BLaER1 (cell line): ENCODE measurements at regions not wholly inside any gene's neighbourhood (a gene's known extent, or its start where the extent isn't known, plus 50 kb on each side); places are given as distances from the start of the nearest gene placed in this dataset.
"Not testable (repeated sequence)": the region's sequence is repeated elsewhere in the genome, so short reads cannot be mapped to it uniquely, and the experiment has no call there.

Experiments used
- H3K27ac ChIP-seq: shearing (Covaris generic); formaldehyde crosslinking; 2 replicates; pipeline ENCODE4 v1.8.1; 2022
- H3K27me3 ChIP-seq: shearing (Covaris generic); formaldehyde crosslinking; 2 replicates; pipeline ENCODE4 v1.8.1; 2022
- H3K36me3 ChIP-seq: shearing (Covaris generic); formaldehyde crosslinking; 2 replicates; pipeline ENCODE4 v1.8.1; 2022
- H3K4me1 ChIP-seq: shearing (Covaris generic); formaldehyde crosslinking; 2 replicates; pipeline ENCODE4 v1.8.1; 2022
- H3K4me2 ChIP-seq: shearing (Covaris generic); formaldehyde crosslinking; 2 replicates; pipeline ENCODE4 v1.8.1; 2022
- H3K4me3 ChIP-seq: shearing (Covaris generic); formaldehyde crosslinking; 2 replicates; pipeline ENCODE4 v1.8.1; 2022
- H3K9ac ChIP-seq: shearing (Covaris generic); formaldehyde crosslinking; 2 replicates; pipeline ENCODE4 v1.8.1; 2022
- H3K9me3 ChIP-seq: shearing (Covaris generic); formaldehyde crosslinking; 2 replicates; pipeline ENCODE4 v1.8.1; 2022
- H4K20me1 ChIP-seq: shearing (Covaris generic); formaldehyde crosslinking; 2 replicates; pipeline ENCODE4 v1.8.1; 2022

GRCh38 chr2:87569689-87570397 is 178.0 kb upstream of the PLGLB2 start:
- not testable (repeated sequence) for H3K36me3 ChIP-seq, H3K27me3 ChIP-seq, H3K4me2 ChIP-seq, H3K9me3 ChIP-seq, H3K4me3 ChIP-seq, H3K9ac ChIP-seq, H3K4me1 ChIP-seq, H3K27ac ChIP-seq, H4K20me1 ChIP-seq

GRCh38 chr2:87571889-87572465 is 175.9 kb upstream of the PLGLB2 start:
- not testable (repeated sequence) for H3K4me3 ChIP-seq, H3K4me2 ChIP-seq, H3K4me1 ChIP-seq, H3K9me3 ChIP-seq, H3K36me3 ChIP-seq, H3K9ac ChIP-seq, H3K27me3 ChIP-seq, H3K27ac ChIP-seq, H4K20me1 ChIP-seq

GRCh38 chr2:87572906-87573305 is 175.0 kb upstream of the PLGLB2 start:
- not testable (repeated sequence) for H3K4me3 ChIP-seq, H3K27ac ChIP-seq, H3K4me2 ChIP-seq, H3K4me1 ChIP-seq, H3K9me3 ChIP-seq, H4K20me1 ChIP-seq, H3K9ac ChIP-seq, H3K27me3 ChIP-seq, H3K36me3 ChIP-seq

DNA sequence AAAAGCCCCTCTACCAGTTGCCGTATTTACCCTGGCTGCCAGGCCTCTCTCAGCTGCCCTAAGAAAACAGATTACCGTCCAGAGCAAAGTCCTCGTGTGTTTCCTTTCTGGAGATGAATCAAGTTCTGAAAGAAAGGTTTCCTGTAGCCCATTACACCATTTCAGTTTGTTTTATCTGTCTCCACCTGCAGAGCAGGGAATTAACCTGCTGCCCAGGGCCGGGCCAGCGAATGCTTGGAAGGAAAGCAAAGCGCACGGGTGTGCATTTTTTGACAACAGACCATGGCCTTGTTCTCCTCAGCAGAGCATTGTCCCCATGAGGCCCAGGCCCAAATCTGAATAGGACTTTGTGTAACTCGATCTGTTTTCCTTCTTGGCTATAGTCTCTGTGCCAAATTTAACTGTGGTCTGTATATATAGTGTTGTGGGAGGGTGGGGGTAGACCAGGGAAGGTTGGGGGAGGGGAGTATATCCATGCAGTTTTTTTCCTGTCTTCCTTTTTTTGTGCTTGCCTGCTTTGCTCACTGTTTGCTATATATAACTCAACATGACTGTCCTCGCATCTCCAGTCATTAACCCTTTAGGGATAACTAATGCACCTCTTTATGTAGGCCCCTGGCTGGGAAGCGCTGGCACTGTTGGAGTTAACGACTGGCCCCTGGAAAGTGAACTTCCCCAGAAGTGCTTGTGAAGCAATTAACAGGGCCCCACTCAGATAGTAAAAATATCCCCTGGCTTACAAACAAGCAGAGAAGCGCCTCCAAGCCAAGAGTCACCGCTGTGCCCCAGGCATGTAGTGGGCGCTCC is 174.3 kb upstream of the PLGLB2 start:
- not testable (repeated sequence) for H3K9me3 ChIP-seq, H4K20me1 ChIP-seq, H3K4me1 ChIP-seq, H3K27ac ChIP-seq, H3K36me3 ChIP-seq, H3K27me3 ChIP-seq, H3K4me2 ChIP-seq, H3K4me3 ChIP-seq, H3K9ac ChIP-seq

- not testable (repeated sequence) for H3K9ac ChIP-seq, H3K9me3 ChIP-seq
These were observed 173.4 kb upstream of the PLGLB2 start for GRCh38 chr2:87574193-87575119.

DNA sequence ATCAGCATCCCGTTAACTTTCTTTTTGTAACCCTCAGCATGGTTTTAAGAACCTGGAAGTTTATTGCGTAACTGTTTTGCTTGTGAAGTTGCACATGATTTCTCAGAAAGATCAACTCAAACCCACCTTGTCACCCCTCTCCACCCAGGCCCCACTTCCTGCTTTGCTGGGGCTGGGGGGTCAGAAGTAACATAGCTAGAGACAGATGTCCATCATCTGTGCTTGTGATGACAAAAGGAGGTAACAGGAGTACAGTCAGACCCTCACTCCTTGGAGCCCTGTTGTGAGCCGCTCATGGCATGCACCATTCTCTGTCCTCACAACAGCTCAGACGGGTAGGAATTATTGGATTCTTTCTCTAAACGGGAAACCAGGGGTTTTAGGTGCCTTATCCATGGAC is 172.7 kb upstream of the PLGLB2 start:
- not testable (repeated sequence) for H4K20me1 ChIP-seq, H3K4me2 ChIP-seq, H3K9me3 ChIP-seq, H3K27ac ChIP-seq, H3K9ac ChIP-seq, H3K4me1 ChIP-seq, H3K4me3 ChIP-seq, H3K27me3 ChIP-seq, H3K36me3 ChIP-seq

More at GRCh38 chr2:87574193-87575119, 173.4 kb upstream of the PLGLB2 start:
- H3K4me3 ChIP-seq, H4K20me1 ChIP-seq, H3K36me3 ChIP-seq, H3K27ac ChIP-seq, H3K4me1 ChIP-seq, H3K27me3 ChIP-seq, H3K4me2 ChIP-seq: not testable (repeated sequence)

DNA sequence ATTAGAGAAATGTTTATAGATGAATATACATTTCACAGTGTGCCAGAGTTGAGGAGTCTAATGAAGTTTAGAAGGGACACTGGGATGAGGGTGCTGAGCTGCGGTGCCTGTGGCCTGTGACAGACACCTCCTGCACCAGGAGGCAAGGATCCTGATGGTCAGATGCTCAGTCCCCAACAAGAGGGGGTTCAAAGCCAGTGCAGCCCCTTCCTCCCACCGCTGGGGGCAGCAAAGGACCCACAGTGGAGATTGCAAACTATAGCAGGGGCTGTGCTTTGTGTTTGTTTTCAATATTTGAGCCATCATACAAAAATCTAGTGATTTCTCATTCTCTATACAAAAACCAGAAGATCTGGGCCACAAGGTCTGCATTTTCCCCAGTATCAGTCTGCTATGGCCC is 170.5 kb upstream of the PLGLB2 start:
- not testable (repeated sequence) for H4K20me1 ChIP-seq, H3K4me2 ChIP-seq, H3K9me3 ChIP-seq, H3K27ac ChIP-seq, H3K9ac ChIP-seq, H3K27me3 ChIP-seq, H3K4me1 ChIP-seq, H3K4me3 ChIP-seq, H3K36me3 ChIP-seq

DNA sequence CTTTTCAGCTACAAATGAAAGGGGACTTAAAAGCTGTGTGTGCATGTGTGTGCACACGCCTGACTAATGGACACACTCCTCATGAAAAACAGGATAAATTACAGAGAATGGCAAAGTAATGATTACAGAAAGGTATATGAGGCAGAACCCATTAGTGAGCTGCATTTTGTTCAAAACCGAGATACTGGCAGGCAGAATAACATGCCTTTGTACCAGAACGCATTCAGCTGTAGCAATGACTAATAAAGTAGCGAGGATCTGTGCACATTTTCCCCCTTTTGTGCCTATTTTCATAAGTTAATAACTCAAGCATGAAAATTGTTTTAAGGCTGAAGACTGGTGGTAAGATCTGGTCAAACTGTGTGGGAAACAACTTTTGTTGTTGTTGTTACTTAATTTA is 165.7 kb upstream of the PLGLB2 start:
- not testable (repeated sequence) for H4K20me1 ChIP-seq, H3K4me2 ChIP-seq, H3K4me3 ChIP-seq, H3K4me1 ChIP-seq, H3K9ac ChIP-seq, H3K27me3 ChIP-seq, H3K27ac ChIP-seq, H3K36me3 ChIP-seq, H3K9me3 ChIP-seq

DNA sequence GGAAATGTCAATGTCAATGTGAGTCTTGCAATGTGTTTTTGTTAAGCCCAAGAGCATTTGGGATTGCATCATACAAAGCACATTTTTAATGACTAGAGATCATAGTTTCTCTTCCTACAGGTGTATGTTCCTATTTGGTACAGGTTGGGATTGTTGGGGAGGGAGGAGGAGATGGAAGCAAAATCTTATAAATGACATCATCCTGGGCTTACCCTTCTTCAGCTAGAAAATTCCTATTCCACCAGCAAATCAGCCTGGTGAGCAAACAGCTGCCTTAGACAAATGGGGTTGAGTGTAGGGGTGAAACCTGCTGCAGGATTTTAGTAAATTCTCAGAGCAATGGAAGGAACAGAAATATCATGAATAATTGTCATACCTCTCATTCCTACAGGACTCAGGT is 165.3 kb upstream of the PLGLB2 start:
- H3K9me3 ChIP-seq, H3K36me3 ChIP-seq, H3K4me2 ChIP-seq, H3K4me1 ChIP-seq, H3K27me3 ChIP-seq, H3K9ac ChIP-seq, H4K20me1 ChIP-seq, H3K27ac ChIP-seq, H3K4me3 ChIP-seq: not testable (repeated sequence)

GRCh38 chr2:87583370-87583769 is 164.5 kb upstream of the PLGLB2 start:
- H3K9ac ChIP-seq, H3K27ac ChIP-seq, H3K4me2 ChIP-seq, H4K20me1 ChIP-seq, H3K36me3 ChIP-seq, H3K27me3 ChIP-seq, H3K4me3 ChIP-seq, H3K9me3 ChIP-seq, H3K4me1 ChIP-seq: not testable (repeated sequence)

- H4K20me1 ChIP-seq, H3K4me2 ChIP-seq, H3K4me1 ChIP-seq, H3K9me3 ChIP-seq, H3K36me3 ChIP-seq, H3K9ac ChIP-seq, H3K27ac ChIP-seq, H3K4me3 ChIP-seq, H3K27me3 ChIP-seq: not testable (repeated sequence)
These were observed 164.1 kb upstream of the PLGLB2 start for GRCh38 chr2:87583803-87584202.

GRCh38 chr2:87584268-87584906 is 163.5 kb upstream of the PLGLB2 start:
- H3K4me2 ChIP-seq, H3K36me3 ChIP-seq, H3K27ac ChIP-seq, H3K4me1 ChIP-seq, H3K9me3 ChIP-seq, H3K27me3 ChIP-seq, H3K9ac ChIP-seq, H3K4me3 ChIP-seq, H4K20me1 ChIP-seq: not testable (repeated sequence)

GRCh38 chr2:87587934-87588333 is 160.0 kb upstream of the PLGLB2 start:
- not testable (repeated sequence) for H3K4me3 ChIP-seq, H3K4me1 ChIP-seq, H3K4me2 ChIP-seq, H3K36me3 ChIP-seq, H3K9ac ChIP-seq, H3K27ac ChIP-seq, H3K27me3 ChIP-seq, H4K20me1 ChIP-seq
- peaks cover 13% of the 10 kb centered on the region for H3K9me3 ChIP-seq

GRCh38 chr2:87592974-87593373 is 154.9 kb upstream of the PLGLB2 start:
- not testable (repeated sequence) for H3K9ac ChIP-seq, H3K4me1 ChIP-seq, H3K4me2 ChIP-seq, H3K27me3 ChIP-seq, H3K36me3 ChIP-seq, H3K27ac ChIP-seq, H4K20me1 ChIP-seq, H3K4me3 ChIP-seq
- H3K9me3 ChIP-seq = peaks cover 13% of the 10 kb centered on the region
